ENCODE measurements at regions not wholly inside any gene's neighbourhood (a gene's known extent, or its start where the extent isn't known, plus 50 kb on each side); places are given as distances from the start of the nearest gene placed in this dataset.
"Not testable (repeated sequence)": the region's sequence is repeated elsewhere in the genome, so short reads cannot be mapped to it uniquely, and the experiment has no call there.

DNA sequence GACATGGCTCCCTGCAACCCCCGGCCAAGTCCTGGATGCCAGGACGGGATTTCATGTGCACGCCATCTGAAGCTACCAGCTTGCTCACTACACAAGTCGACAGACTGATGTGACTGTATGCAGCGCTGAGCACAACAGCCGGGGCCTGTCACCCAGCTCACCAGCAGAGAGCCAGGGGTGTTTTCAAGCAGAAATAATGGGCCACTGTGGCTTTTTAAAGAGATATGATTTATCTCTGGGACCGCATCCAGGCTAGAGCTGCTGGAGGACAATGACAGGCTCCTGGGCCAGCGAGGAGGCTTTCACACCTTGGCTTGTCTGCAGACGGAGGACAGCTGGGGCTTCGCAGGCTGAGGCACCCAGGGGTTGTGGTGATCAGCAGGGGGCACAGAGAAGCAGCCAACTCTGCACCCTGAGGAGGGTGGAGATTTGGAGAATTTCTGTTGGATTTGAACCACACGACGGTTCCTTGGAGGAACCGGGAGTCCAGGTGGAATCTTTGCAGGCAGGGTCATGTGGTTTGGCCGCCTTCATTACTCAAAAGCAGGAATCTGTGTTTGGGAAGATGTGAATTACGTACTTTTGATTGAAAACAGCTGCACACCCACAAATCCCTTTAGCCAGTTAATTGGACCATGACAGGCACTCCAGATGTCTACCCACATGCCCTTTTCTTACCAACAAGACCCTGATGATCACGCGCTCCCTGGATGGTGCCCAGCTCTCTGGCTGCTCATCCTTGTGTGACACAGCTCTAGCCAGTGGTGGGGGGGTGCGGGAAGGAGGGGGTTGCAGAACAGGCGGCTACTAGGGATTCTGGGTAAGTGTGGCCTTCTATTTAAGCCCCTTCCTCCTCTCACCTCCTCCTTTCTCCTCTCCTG lies 430.6 kb downstream of the PREX1 start:
- not testable (repeated sequence) for TF ChIP-seq CTCF, EZH2phosphoT487, EZH2 (IDR thresholded peaks at IDR 0.05)
